ENCODE measurements at regions not wholly inside any gene's neighbourhood (a gene's known extent, or its start where the extent isn't known, plus 50 kb on each side); places are given as distances from the start of the nearest gene placed in this dataset.
A peak's percentile ranks its signal among the peaks of the same experiment; 100 is the strongest.

DNA sequence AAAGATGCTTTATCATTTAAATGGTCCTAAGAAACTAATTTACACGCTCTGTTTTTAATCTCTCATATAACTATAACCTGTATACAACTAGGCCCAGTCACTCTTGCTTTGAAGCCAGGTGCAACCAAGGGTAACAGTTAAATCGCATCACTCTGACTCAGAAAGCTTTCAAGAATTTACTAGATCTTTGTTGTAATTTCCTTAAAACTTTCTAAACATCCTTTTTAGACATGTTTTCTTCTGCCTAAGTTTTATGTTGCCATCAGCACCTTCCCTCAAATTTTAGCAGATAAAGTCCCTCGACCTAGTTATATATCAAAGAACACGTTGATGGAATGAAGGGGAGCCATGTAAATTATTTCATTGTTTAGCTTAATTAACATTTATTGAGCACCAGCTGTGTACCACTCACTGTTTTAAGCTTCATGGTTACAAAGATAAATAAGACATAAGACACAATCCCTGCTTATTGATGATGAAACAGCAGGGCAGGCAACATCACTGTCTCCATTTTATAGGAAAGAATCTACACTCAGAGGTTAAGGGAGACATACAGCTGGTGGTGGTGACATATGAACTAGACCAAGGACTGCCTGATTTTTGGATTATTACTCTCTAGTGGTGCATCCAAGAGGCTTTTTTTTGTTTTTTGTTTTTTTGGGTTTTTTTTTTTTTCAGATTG lies 101.0 kb downstream of the CD200R1L start:
- ATAC-seq (ENCODE audit: low read depth) (no peak), DNase-seq (peak; percentile 29)
- H2BK20ac ChIP-seq (ENCODE audit: low read depth, low read length) = peak overlapping the region; percentile 46; the same call in 1 of the 2 replicates
- H4K20me1 ChIP-seq (ENCODE audit: insufficient read depth, low read length) = no peaks in the 10 kb centered on the region
- no peak overlapping the region for H2AK9ac ChIP-seq (replicated peaks; ENCODE audit: low read depth, low read length, poor library complexity)
- H4K91ac ChIP-seq (ENCODE audit: insufficient read depth, low read depth, low read length) = no peak overlapping the region
- H4K8ac ChIP-seq (ENCODE audit: low read depth in 2 of 2, low read length in 2 of 2) = no peak overlapping the region
- H3K36me3 ChIP-seq (ENCODE audit: control insufficient read depth, insufficient read depth, low read length) = no peaks in the 10 kb centered on the region
- intact Hi-C loops (cut with micrococcal nuclease) (no loop called here), dilution Hi-C loops (cut with HindIII; ENCODE audit: low sequenced_read_pairs, unreplicated experiment) (no loop called here), in situ Hi-C loops (cut with MboI; ENCODE audit: low sequenced_read_pairs) (no loop called here)
- H3K18ac ChIP-seq (ENCODE audit: low read depth, low read length) = peak overlapping the region; percentile 72; the same call in 1 of the 2 replicates
- H3K9me3 ChIP-seq (ENCODE audit: control insufficient read depth, insufficient read depth, low read length) = no peaks in the 10 kb centered on the region
- H3K56ac ChIP-seq (ENCODE audit: extremely low read depth, insufficient read depth, low read length) = no peak overlapping the region
- POLR2A ChIA-PET (ENCODE audit: unreplicated experiment) = no interaction called here
- H3K27ac ChIP-seq (ENCODE audit: insufficient read depth, low read length) = no peak overlapping the region
- no peak for TF ChIP-seq RCOR1 (IDR thresholded peaks at IDR 0.05; ENCODE audit: insufficient replicate concordance, low read length)
- no peak for TF ChIP-seq RFX5 (IDR thresholded peaks at IDR 0.05; ENCODE audit: low read depth, low read length)
- TF ChIP-seq CHD1 (IDR thresholded peaks at IDR 0.05; ENCODE audit: low read depth, low read length) = no peak
- no peak for TF ChIP-seq RAD21 (IDR thresholded peaks at IDR 0.05; ENCODE audit: low read length)
- no peak for TF ChIP-seq MAFK (IDR thresholded peaks at IDR 0.05; ENCODE audit: low read depth, low read length)
- TF ChIP-seq POLR2A (IDR thresholded peaks at IDR 0.05; ENCODE audit: low read depth, low read length) = no peak
- no peak for TF ChIP-seq CEBPB (IDR thresholded peaks at IDR 0.05; ENCODE audit: low read depth, low read length)
- TF ChIP-seq, protein P1, sequence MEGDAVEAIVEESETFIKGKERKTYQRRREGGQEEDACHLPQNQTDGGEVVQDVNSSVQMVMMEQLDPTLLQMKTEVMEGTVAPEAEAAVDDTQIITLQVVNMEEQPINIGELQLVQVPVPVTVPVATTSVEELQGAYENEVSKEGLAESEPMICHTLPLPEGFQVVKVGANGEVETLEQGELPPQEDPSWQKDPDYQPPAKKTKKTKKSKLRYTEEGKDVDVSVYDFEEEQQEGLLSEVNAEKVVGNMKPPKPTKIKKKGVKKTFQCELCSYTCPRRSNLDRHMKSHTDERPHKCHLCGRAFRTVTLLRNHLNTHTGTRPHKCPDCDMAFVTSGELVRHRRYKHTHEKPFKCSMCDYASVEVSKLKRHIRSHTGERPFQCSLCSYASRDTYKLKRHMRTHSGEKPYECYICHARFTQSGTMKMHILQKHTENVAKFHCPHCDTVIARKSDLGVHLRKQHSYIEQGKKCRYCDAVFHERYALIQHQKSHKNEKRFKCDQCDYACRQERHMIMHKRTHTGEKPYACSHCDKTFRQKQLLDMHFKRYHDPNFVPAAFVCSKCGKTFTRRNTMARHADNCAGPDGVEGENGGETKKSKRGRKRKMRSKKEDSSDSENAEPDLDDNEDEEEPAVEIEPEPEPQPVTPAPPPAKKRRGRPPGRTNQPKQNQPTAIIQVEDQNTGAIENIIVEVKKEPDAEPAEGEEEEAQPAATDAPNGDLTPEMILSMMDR (conservative IDR thresholded peaks at IDR 0.05; ENCODE audit: low read depth, low read length) = no peak
- TF ChIP-seq SMC3 (IDR thresholded peaks at IDR 0.05; ENCODE audit: low read depth, low read length) = no peak
- no peak for TF ChIP-seq FOS (IDR thresholded peaks at IDR 0.05; ENCODE audit: low read depth, low read length)
- TF ChIP-seq, protein P2, sequence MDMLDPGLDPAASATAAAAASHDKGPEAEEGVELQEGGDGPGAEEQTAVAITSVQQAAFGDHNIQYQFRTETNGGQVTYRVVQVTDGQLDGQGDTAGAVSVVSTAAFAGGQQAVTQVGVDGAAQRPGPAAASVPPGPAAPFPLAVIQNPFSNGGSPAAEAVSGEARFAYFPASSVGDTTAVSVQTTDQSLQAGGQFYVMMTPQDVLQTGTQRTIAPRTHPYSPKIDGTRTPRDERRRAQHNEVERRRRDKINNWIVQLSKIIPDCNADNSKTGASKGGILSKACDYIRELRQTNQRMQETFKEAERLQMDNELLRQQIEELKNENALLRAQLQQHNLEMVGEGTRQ (IDR thresholded peaks at IDR 0.05; ENCODE audit: low read depth, low read length) = no peak
- no peak for TF ChIP-seq NFE2L2 (IDR thresholded peaks at IDR 0.05; ENCODE audit: low read depth, low read length)
- TF ChIP-seq BHLHE40 (IDR thresholded peaks at IDR 0.05; ENCODE audit: low read depth, low read length) = no peak
- no peak for TF ChIP-seq MAZ (IDR thresholded peaks at IDR 0.05; ENCODE audit: borderline replicate concordance, low read depth, low read length)
- peak overlapping the region; percentile 72; the same call in 1 of the 2 replicates for H4K5ac ChIP-seq (ENCODE audit: low read depth, low read length)
- 0 out of 2 replicates have a peak overlapping the region, but pooled peaks have one; percentile 5 for H3K14ac ChIP-seq (replicated peaks; ENCODE audit: low read depth, low read length)
- H3K4me1 ChIP-seq (ENCODE audit: control insufficient read depth, insufficient read depth, low read length) = peaks cover 2% of the 10 kb centered on the region; the same call in 1 of the 2 replicates
- no TSS peak for BruUV-seq (replicated peaks)
- no CpG with 5 or more reads among the region's 4 CpGs for WGBS, 2 experiments (ENCODE audit: extremely low coverage in 2 of 2, insufficient read length in 1 of 2)
- no peak overlapping the region for H2BK5ac ChIP-seq (ENCODE audit: low read depth, low read length, poor library complexity, severe bottlenecking)
- H2BK120ac ChIP-seq (ENCODE audit: low read depth, low read length) = peak overlapping the region; percentile 40; the same call in 1 of the 2 replicates
- H3K27me3 ChIP-seq (ENCODE audit: control insufficient read depth, insufficient read depth, low read length) = no peaks in the 10 kb centered on the region
- H3K4ac ChIP-seq (ENCODE audit: low read depth, low read length) = no peak overlapping the region
- H2BK15ac ChIP-seq (ENCODE audit: low read depth, low read length) = 0 out of 3 replicates have a peak overlapping the region, but pooled peaks have one; percentile 26
- no peak overlapping the region for H3K9ac ChIP-seq (ENCODE audit: low read depth, low read length)
- H3K23ac ChIP-seq (ENCODE audit: low read depth, low read length) = no peak overlapping the region
- no peaks in the 10 kb centered on the region for H3K79me1 ChIP-seq (ENCODE audit: low read depth in 1 of 2, low read length in 2 of 2)
- H3K4me3 ChIP-seq (ENCODE audit: insufficient read depth, low read depth, low read length) = no peak overlapping the region
- H2AK5ac ChIP-seq (ENCODE audit: low read depth, low read length) = peak overlapping the region; percentile 44; the same call in 1 of the 2 replicates
- CTCF ChIA-PET = interaction anchor here (0.7 to 3.1 kb wide), 2 partner anchors 11 to 45 kb away, joined by 4 to 10 read pairs; no protein-coding TSS in a partner anchor
- no peak overlapping the region for H2AFZ ChIP-seq (replicated peaks; ENCODE audit: low read length, poor library complexity)
- no peaks in the 10 kb centered on the region for H3K9me1 ChIP-seq (ENCODE audit: insufficient read depth, low read length)
- H3K4me2 ChIP-seq (ENCODE audit: low read depth, low read length) = no peak overlapping the region

Measured in IMR-90 (cell line).